ENCODE measurements at regions not wholly inside any gene's neighbourhood (a gene's known extent, or its start where the extent isn't known, plus 50 kb on each side); places are given as distances from the start of the nearest gene placed in this dataset.
"Not testable (repeated sequence)": the region's sequence is repeated elsewhere in the genome, so short reads cannot be mapped to it uniquely, and the experiment has no call there.

DNA sequence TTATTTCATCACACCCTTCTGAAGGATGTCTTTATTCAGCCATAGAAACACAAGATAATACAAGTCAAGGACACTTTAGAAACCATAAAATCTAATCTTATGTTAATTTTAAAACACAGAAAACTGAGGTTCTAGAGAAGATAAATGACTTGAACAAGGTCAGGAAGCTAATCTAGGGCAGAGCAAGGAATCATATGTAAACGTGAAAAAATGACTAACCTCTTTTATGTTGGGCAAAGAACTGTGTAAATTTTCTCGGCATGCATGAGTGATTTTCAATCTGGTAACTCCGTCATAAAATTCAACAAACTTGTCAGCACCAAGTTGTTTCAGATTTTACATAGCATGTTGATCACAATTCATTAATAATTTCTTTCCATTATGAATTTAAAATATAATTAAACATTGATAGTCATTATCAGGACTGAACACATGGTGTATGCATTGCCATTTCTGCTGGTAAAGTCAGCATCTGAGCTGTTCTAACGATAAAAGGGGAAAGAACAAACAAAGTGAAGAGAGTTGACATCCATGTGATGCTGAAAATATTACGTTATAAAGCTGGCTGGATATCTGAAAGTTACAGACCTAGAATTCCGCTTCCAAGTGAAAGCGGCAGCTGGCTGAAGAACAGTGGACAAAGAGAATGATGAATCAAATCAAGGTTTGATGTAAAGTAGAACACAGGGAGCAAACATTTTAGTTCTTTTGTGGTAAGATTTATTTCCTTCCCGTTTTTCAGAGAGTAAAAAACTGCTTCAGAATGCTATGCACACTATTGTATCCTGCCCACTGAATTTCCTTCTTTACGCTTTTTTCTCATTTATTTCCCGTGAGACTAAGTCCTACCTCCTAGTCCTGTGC, 1037.4 kb upstream of the TMPRSS15 start:
- DNase-seq: no peak

DNA sequence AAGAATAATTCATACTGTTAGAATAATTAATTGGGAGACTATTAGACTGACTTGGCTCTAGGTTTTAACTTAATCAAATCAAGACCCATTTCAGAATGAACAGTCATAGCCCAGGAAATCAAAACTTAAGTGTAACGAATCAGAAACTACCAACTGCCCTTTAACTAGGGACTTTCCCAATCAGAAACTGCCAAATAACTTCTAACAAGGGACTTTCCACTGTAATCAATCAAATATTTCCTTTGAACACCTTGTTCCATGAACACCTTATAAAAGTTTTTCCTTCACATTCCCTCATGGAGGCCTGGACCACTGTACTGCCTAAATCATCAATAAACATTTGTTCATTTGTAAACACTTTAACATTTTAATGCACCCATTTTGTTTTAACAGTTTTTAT, 1054.7 kb upstream of the TMPRSS15 start:
- DNase-seq: no peak

DNA sequence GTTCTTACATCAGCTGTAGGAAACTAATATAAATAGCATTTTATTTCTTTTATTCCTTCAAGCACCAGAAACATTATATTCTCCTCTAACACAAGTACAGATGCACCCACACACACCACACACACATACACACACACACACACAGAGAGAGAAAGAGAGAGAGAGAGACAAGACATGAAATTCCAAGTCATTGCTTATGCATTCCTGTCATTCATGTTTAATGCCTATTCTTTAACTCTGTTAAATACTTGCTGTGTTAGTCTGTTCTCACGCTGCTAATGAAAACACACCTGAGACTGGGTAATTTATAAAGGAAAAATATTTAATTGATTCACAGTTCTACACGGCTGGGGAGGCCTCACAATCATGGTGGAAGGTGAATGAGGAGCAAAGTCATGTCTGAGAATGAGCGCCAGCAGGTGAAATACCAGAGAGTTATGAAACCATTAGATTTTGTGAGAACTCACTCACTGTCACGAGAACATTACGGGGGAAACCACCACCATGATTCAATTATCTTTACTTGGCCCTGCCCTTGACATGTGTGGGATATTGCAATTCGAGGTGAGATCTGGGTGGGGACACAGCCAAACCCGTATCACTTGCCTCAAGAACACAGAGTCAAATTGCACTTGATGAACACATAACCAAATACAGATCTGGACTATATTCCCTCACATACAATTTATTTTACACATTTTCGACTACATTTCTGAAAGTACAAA, 1058.1 kb upstream of the TMPRSS15 start:
- no peak for DNase-seq

DNA sequence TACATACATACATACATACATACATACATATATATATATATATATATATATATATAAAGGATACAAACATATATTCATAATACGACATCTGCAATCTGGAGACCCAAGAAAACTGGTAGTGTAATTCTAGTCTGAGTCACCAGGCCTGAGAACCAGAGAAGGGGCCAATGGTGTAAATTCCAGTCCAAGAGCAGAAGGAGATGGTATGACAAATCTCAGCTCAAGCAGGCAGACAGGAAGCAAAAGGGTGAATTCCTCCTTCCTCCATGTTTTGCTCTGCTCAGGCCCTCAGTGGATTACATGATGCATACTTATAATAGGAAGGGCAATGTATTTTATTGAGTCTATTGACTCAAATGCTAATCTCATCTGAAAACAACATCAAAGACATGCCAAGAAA, 1060.4 kb upstream of the TMPRSS15 start:
- no peak for DNase-seq

DNA sequence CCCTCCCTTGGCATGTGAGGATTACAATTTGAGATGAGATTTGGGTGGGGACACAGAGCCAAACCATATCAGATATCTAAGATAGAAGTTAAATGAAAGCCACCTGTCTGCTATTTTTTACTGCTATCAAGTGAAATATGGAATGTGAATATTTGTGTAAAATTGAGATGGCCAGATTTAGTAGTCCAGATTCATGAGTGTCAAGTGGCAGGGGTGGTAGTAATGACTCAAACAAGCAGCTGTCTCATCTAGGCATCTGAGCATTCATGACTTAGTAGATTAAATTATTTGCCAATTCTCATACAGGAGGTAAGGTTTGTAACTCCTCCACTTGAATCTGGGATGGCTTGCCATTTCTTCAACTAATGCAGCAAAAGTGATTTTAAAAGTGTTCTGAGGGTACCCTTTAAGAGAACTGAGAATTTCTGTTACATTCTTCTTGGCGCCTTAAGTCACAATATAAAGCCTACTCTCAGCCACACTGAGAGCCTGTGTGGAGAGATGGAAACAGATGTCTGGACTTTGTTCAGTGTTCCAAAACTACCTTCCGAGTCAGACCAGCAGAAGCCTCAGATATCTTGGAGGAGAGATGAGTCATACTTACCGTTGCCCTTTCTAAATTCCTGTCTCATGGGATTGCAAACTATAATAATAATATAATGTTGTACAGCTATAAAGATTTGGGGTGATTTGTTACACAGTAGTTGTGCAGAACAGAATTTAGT, 1065.6 kb upstream of the TMPRSS15 start:
- DNase-seq: no peak

DNA sequence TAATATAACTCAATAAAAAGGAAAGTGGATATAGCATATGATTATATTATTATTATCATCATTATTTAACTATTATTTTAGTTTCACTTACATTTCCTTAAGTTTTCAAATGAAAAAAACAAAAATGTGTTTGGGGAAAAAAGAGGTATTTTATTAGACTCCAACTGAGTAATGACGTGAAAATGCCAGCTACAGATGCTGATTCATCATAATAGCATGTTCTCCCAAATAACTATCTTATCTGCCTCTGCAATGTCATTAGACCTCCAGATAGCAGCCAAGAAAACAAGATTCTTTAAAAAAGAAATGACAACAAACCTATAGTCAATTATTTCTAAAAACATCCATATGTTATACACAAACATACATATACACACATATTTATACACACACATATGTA, 1071.9 kb upstream of the TMPRSS15 start:
- no peak for DNase-seq

DNA sequence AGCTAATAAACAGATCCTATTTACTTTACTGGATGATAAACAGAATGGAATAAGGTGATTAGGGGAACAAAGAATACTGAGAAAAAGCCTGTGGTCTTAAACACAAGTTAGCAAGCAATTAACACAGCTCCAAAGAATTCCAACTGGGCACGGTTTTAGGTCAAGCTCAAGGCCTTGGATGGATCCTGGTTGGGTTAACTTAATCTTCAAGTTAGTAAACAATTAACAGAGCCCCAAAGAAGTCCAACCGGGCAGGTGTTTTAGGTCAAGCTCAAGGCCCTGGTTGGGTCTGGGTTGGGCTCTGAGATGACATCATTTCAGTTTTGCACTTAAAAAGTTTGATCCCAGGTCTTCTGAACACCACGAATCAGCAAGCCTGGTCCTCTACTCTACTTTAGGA, 1086.3 kb upstream of the TMPRSS15 start:
- DNase-seq: no peak

DNA sequence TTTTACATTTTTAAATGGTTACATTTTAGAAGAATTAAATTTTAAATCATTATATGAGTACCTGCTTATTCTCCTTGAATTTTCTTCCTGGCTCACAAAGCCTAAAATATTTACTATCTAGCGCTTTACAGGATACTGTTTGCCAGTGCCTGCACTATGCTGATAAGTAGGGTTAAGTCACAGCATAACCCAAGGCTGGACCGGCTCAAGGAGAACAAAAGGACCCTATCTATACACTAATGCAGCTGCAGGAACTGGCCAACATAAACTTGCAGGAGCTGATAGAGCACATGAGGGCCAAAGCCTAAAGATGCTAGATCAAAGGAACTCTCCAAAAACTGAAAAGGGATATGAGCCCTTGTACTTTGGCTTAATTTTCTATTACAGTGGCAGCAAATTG, 1086.9 kb upstream of the TMPRSS15 start:
- DNase-seq: no peak

DNA sequence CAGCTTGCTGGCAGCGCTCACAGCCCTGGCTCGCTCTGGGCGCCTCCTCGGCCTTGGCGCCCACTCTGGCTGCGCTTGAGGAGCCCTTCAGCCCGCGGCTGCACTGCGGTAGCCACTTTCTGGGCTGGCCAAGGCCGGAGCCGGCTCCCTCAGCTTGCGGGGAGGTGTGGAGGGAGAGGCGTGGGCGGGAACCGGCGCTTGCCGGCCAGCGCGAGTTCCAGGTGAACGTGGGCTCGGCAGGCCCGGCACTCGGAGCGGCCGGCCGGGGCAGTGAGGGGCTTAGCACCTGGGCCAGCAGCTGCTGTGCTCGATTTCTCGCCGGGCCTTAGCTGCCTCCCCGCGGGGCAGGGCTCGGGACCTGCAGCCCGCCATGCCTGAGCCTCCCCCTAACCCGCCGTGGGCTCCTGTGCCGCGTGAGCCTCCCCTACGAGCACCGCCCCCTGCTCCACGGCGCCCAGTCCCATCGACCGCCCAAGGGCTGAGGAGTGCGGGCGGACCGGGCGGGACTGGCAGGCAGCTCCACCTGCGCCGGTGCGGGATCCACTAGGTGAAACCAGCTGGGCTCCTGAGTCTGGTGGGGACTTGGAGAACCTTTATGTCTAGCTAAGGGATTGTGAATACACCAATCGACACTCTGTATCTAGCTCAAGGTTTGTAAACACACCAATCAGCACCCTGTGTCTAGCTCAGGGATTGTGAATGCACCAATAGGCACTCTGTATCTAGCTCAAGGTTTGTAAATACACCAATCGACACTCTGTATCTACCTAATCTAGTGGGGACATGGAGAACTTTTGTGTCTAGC, 1090.1 kb upstream of the TMPRSS15 start:
- DNase-seq: not testable (repeated sequence)

DNA sequence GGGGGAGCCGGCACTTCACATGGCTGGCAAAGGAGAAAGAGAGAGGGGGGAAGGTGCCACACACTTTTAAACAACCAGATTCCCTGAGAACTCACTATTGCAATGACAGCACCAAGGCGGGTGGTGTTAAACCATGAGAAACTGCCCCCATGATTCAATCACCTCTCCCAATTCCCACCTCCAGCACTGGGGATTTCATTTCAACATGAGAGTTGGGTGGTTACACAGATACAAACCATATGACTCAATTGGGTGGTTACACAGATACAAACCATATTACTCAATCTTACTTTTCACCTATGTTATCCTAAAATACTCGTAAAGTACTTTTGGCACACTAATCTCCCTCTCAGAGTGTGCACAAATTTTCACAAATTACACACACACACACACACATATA, 1097.5 kb upstream of the TMPRSS15 start:
- no peak for DNase-seq

DNA sequence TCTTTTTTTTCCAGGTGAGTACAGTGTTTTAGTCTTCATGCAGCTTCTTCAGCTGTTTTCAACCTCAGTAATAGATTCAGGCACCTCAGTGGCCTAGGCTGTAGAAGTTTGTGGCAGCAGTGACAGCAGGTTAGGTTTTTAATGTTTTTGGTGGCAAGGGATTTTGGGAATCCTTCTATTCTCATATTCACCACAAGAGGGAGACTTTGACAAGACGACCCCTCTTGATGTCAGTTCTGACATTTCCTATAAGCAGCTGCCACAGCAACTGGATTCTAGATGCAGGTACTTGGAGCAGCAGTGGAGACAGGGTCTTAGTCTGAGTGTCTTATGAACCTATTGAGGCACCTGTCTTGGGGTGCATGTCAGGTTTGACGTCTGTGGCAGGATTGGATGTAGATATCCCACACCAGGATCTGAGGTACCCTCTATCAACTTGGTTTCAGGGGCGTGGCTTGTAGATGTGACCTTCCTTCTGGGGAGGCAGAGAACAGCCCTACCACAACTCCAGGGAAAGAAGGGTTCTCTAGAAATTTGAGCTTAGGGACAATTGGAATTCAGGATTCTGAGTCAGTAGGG, 1104.2 kb upstream of the TMPRSS15 start:
- no peak for DNase-seq

DNA sequence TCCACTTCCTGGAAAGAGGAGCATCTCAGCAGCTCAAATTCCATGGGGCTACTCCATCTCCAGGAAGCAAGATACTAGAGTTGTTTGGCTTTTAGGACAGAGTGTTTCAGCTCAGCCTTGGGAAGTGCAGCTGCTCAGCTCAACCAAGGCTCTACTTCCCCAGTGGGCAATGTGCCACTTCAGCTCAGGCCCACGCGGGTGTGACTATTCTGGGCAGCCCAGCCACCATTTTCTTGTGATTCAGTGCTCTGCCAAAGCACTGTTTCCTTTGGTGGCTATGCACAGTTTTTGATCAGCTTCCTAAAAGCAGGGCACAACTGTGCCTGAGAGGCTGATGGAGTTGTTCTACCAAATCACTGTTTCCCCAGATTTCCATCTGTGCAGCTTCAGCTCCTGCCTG, 1104.9 kb upstream of the TMPRSS15 start:
- no peak for DNase-seq

DNA sequence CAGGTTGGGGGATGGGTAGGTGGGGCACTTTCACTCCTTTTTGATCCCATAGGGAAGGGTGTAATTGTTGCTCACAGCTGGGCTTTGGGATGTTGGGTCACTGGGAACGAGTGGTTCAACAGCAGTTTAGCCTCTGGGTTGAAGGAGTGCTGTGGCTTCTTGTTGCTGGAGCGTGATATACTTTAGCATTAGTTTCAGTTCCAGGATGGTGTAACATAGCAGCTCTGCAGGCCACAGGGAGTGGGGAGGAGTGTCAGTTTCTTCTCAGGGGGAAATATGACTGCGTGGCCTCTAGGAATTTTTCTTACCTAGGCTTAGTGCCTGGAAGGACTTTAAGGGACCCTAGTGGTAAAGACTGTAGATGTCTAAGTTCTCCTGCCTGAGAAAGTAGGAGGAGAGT, 1105.3 kb upstream of the TMPRSS15 start:
- no peak for DNase-seq

DNA sequence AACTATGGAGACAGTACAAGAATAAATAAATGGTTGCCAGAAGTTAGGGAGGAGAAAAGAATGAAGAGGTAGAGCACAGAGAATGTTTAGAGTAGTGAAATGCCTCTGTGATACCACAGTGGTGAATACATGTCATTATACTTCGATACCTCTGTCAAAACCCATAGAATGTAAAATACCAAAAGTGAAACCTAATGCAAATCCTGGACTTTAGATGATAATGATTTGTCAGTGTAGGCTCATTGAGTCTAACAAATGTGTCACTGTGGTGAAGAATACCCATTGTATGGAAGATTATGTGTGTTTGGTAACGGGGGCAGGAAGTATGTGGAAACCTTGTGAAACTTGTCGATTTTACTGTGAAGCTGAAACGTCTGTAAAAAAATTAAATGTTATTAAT, 1106.5 kb upstream of the TMPRSS15 start:
- no peak for DNase-seq

DNA sequence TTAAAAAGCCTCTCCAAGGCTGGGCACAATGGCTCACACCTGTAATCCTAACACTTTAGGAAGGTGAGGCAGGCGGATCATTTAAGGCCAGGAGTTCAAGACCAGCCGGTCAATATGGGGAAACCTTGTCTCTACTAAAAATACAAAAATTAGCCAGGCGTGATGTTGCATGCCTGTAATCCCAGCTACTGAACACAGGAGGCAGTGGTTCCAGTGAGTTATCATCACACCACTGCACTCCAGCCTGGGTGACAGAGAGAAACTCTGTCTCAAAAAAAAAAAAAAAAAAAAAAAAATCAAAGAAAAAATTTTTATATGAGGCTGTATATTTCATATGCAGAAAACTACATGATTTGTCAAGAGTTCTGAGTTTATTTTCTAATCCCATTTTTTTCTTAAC, 1107.1 kb upstream of the TMPRSS15 start:
- DNase-seq: no peak

DNA sequence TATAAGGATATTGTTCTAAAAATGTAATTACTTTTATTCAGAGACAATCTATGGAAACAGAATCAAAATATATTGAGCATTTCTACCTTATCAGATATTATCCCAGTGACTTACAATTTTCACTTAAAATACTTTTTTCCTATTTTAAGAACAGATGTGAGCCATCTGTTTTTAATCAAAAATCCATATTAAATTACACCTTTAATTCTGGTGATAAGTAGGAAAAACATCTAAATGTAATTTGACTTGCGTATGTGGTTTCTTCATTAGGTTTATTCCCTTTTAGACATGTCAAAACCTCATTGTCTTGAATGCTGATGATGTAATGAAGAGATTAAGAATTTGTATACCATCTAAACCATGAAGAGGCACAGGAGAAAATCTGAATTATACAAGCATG, 1118.8 kb upstream of the TMPRSS15 start:
- no peak for DNase-seq

DNA sequence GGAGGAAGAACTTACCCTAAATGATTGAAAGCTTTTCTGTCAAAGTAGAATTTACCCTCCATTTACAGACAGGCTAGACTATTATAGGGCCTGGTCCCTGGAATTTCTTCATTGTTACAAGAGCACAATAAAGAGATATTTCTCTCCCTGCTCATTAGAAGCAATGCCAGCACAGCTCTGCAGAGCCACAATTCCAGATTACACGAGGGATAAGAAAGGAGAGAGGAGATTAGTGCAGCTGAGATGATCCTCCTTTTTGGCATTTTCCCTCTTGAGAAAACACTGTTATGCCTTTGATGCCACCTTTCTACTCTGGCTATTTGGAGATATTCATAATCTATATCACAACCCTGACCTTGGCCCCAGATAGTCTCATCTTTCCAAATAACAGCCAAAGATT, 1119.5 kb upstream of the TMPRSS15 start:
- no peak for DNase-seq

DNA sequence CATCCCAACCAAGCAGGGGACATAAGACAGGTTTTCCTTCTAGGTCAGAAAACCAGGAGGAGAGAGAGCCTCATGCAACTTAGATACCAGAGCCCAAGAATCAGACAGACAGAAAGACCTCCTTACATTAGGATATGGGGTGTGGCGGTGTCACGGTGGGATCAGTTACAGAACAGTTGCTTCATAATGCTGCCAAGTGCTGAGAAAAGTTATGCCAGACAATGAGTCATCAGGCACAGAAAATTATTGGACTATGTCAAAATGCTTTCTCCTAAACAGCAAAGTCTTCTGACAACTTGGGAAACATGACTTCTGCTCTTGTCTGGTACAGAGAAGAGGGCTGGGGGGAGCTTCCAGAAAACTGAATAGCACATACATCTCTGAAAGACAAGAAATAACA, 1120.2 kb upstream of the TMPRSS15 start:
- no peak for DNase-seq

DNA sequence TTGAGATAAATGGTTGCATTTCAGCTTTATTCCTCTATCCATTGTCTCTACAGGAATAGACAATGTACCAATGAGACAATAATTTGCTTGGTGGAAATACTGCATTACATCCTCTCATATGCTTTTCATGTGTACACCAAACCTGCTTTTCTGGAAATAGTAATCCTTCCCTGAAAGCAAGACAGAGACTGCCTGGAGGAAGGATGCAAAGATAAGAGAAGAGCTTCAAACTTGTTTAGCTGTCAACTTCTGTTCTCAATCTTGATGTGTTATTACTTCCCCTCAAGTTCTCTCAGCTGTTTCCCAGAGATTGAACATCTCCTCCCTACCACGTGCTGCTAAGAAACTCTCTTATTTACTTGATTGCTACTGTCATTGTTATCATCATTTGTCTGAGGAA, 1125.4 kb upstream of the TMPRSS15 start:
- DNase-seq: no peak

DNA sequence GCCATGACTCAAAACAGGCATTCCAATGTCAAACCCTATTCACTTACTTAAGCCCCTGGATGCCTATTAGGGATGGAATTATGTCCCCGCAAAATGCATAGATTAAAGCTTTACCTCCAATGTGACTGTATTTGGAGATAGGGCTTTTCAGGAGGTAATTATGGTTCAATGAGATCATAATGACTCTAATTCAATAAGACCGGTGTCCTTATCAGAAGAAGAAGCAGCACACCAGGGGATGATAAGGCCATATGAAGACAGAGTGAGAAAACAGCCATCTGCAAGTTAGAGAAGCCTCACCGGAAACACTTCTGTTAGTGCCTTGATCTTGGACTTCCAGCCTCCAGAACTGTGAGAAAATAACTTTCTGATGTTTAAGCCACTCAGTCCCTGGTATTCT, 1131.8 kb upstream of the TMPRSS15 start:
- no peak for DNase-seq

DNA sequence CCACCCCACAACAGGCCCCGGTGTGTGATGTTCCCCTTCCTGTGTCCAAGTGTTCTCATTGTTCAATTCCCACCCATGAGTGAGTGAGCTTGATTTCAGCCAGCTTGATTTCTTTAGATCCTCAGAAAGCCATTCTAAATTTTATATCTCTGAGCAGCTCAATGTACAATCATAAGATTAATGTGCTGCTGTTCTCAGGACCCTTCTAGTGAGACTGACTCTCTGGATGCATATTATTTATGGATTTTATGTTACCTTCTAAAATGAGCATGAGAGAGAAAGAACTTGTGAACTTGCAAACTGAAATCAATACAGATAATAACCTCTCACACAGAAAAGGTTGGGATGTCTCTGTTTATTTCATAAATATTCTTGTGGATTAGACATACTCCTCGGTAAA, 1133.5 kb upstream of the TMPRSS15 start:
- no peak for DNase-seq

DNA sequence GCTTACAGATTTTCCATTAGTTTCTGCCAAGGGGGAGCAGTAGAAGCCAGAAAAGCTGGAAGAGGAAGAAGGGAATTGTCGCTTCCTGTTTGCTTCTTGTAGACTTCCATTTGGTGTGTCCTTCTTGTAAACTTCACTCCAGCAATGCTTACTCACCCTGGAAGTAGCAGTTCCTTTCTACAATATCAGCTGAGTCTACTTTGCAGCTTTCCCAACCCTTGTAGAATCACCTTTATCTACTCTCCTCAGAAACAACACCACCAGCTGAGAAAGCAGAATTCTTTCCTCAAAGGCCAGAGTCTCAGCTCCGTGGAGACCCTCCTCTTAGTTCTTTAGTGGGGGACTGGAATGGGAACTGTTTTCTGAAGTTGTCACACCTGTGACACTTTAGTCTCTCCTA, 1136.7 kb upstream of the TMPRSS15 start:
- no peak for DNase-seq

DNA sequence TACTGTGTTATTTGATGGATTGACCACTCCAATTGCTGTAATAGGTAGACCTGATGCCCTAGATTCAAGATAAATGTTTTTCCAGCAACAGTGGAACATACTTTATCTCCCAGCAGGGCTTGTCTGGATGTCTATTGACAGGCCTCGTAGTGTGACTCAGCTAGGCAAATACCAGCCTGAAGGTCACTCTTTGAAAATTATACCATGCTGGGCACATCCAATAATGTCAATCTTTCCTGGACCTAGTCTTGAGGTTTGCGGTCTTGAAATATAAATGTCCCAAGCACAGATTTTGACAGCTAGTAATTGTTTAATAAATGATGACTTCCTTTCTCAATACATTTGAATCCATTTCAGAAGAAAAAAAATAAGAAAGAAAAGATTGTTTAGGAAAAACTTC, 1138.0 kb upstream of the TMPRSS15 start:
- DNase-seq: no peak

All from activated T-cell treated with anti-CD3 and anti-CD28 coated beads, Interleukin-2, amount 50 U/mL, for 48 hours (primary cell).